22Rv1 (cell line): ENCODE measurements at regions not wholly inside any gene's neighbourhood (a gene's known extent, or its start where the extent isn't known, plus 50 kb on each side); places are given as distances from the start of the nearest gene placed in this dataset.

Source experiments
- ZFX ChIP-seq: fragments of 450-650 bp; IDR thresholded peaks from 2 replicates; pipeline ENCODE4 v1.6.1; 2017; ENCODE audit warnings: antibody characterized with exemption, borderline replicate concordance
- TF ChIP-seq, protein P1 (sequence below): fragments of 450-650 bp; IDR thresholded peaks from 2 replicates; pipeline ENCODE4 v1.5.1; 2017; ENCODE audit warnings: mild to moderate bottlenecking

DNA sequence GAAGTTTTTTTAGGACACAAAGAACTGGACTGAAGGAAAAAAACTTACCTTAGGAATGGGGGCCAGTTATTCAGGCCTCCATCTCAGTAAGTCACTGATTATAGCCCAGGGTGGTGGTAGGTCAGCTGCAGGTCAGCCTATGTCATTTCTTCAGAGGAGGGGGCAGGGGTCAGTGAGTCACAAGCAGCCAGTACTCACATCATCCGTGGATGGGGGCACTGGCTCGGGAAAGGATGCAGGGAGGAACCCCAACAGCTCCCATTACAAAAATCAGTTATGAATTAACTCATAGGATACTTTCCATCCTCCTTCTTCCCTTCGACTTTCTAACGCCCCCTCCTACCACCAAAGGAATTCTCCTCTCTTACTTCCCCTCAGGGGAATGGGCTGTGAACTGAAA lies 578.3 kb downstream of the PDCD6IP start:
- TF ChIP-seq ZFX = no peak
- TF ChIP-seq, protein P1, sequence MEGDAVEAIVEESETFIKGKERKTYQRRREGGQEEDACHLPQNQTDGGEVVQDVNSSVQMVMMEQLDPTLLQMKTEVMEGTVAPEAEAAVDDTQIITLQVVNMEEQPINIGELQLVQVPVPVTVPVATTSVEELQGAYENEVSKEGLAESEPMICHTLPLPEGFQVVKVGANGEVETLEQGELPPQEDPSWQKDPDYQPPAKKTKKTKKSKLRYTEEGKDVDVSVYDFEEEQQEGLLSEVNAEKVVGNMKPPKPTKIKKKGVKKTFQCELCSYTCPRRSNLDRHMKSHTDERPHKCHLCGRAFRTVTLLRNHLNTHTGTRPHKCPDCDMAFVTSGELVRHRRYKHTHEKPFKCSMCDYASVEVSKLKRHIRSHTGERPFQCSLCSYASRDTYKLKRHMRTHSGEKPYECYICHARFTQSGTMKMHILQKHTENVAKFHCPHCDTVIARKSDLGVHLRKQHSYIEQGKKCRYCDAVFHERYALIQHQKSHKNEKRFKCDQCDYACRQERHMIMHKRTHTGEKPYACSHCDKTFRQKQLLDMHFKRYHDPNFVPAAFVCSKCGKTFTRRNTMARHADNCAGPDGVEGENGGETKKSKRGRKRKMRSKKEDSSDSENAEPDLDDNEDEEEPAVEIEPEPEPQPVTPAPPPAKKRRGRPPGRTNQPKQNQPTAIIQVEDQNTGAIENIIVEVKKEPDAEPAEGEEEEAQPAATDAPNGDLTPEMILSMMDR = no peak
